Epithelial cell of esophagus (primary cell): ENCODE measurements at regions not wholly inside any gene's neighbourhood (a gene's known extent, or its start where the extent isn't known, plus 50 kb on each side); places are given as distances from the start of the nearest gene placed in this dataset.
A peak's percentile ranks its signal among the peaks of the same experiment; 100 is the strongest.

Experiments used
- DNase-seq: peaks from one replicate; pipeline ENCODE4 v3.0.0; 2010; ENCODE audit warnings: low read depth
- H3K4me3 ChIP-seq: 2 replicates; pipeline ENCODE4 v1.5.1; 2011; ENCODE audit warnings: mild to moderate bottlenecking, low read length, control low read depth
- CTCF ChIP-seq: IDR thresholded peaks from 2 replicates; pipeline ENCODE4 v1.5.1; 2011; ENCODE audit warnings: low read depth, mild to moderate bottlenecking, low read length, control low read depth, inconsistent platforms; ENCODE audit not compliant: insufficient read depth; ENCODE audit errors: missing control alignments

- no peak overlapping the region for H3K4me3 ChIP-seq
- peak; percentile 78 for DNase-seq
- TF ChIP-seq CTCF: peak; percentile 38
Measured at GRCh38 chr2:215736653-215737290, 276.6 kb downstream of the MREG start.

GRCh38 chr2:215731108-215731658 is 282.2 kb downstream of the MREG start:
- H3K4me3 ChIP-seq: no peak overlapping the region
- no peak for DNase-seq
- TF ChIP-seq CTCF: no peak

- no peak for TF ChIP-seq CTCF
- no peak overlapping the region for H3K4me3 ChIP-seq
- peak; percentile 46 for DNase-seq
Measured at GRCh38 chr2:215729985-215730620, 283.2 kb downstream of the MREG start.

- no peak for TF ChIP-seq CTCF
- DNase-seq: peak; percentile 93
- H3K4me3 ChIP-seq: no peak overlapping the region
Measured at GRCh38 chr2:215728504-215729065, 284.8 kb downstream of the MREG start.

- H3K4me3 ChIP-seq: no peak overlapping the region
- DNase-seq: peak; percentile 15
- no peak for TF ChIP-seq CTCF
Measured at GRCh38 chr2:215727507-215728503, 285.5 kb downstream of the MREG start.

- DNase-seq: no peak
- TF ChIP-seq CTCF: no peak
- H3K4me3 ChIP-seq: no peak overlapping the region
Measured at GRCh38 chr2:215726070-215726469, 287.3 kb downstream of the MREG start.
